Urinary bladder (tissue), 3 donors: ENCODE measurements at regions not wholly inside any gene's neighbourhood (a gene's known extent, or its start where the extent isn't known, plus 50 kb on each side); places are given as distances from the start of the nearest gene placed in this dataset.

Source experiments
- DNase-seq: peaks from one replicate; pipeline ENCODE4 v3.0.0-alpha.2; 2015; ENCODE audit errors: extremely low spot score
- H3K27ac ChIP-seq: one replicate; pipeline ENCODE4 v1.5.1; 2013; ENCODE audit warnings: low read depth, mild to moderate bottlenecking, moderate library complexity
- H3K36me3 ChIP-seq: one replicate; pipeline ENCODE4 v1.6.1; 2013; ENCODE audit warnings: mild to moderate bottlenecking, moderate library complexity; ENCODE audit not compliant: insufficient read depth
- H3K4me1 ChIP-seq: one replicate; pipeline ENCODE4 v1.6.1; 2013; ENCODE audit warnings: mild to moderate bottlenecking, moderate library complexity; ENCODE audit not compliant: insufficient read depth
- H3K4me3 ChIP-seq: one replicate; pipeline ENCODE4 v1.5.1; 2013; ENCODE audit warnings: low read depth, low read length
- WGBS: extraction: QIAGEN DNeasy Blood & Tissue Kit; methylation state at CpG from one replicate; pipeline ENCODE4 v1.1.7; 2013; 5-methylcytosine and 5-hydroxymethylcytosine counted together
- donor health status: healthy with polysubstance abuse.
- donor health status: healthy.

- Histone ChIP-seq H3K36me3 (no peaks in the 10 kb centered on the region), H3K27ac (no peak overlapping the region), H3K4me1 (no peaks in the 10 kb centered on the region), H3K4me3 (no peak overlapping the region)
- 44% methylated on average over 4 of the region's 4 CpGs for WGBS
- DNase-seq = no peak
These were observed 545.8 kb downstream of the CSNK1G3 start for GRCh38 chr5:124057724-124058231.

- DNase-seq = peak; percentile 28
- WGBS = 37% methylated on average over 6 of the region's 6 CpGs
- Histone ChIP-seq H3K36me3 (no peaks in the 10 kb centered on the region), H3K4me3 (no peak overlapping the region), H3K4me1 (no peaks in the 10 kb centered on the region), H3K27ac (no peak overlapping the region)
These were observed 545.2 kb downstream of the CSNK1G3 start for GRCh38 chr5:124056991-124057723.

- H3K4me1 ChIP-seq = no peaks in the 10 kb centered on the region
- H3K36me3 ChIP-seq = no peaks in the 10 kb centered on the region
- no peak overlapping the region for H3K4me3 ChIP-seq
- 82% methylated on average over 11 of the region's 11 CpGs for WGBS
- no peak for DNase-seq
- H3K27ac ChIP-seq = no peak overlapping the region
These were observed 544.5 kb downstream of the CSNK1G3 start for GRCh38 chr5:124056326-124056990.

- DNase-seq = no peak
- no peaks in the 10 kb centered on the region for H3K36me3 ChIP-seq
- H3K27ac ChIP-seq = no peak overlapping the region
- WGBS = 89% methylated on average over 1 of the region's 1 CpG
- H3K4me1 ChIP-seq = no peaks in the 10 kb centered on the region
- H3K4me3 ChIP-seq = no peak overlapping the region
These were observed 543.8 kb downstream of the CSNK1G3 start for GRCh38 chr5:124055751-124056150.

GRCh38 chr5:124054564-124054963, 542.6 kb downstream of the CSNK1G3 start:
- Histone ChIP-seq H3K27ac (no peak overlapping the region), H3K36me3 (no peaks in the 10 kb centered on the region), H3K4me3 (no peak overlapping the region), H3K4me1 (no peaks in the 10 kb centered on the region)
- DNase-seq = no peak

GRCh38 chr5:124053340-124053739, 541.4 kb downstream of the CSNK1G3 start:
- Histone ChIP-seq H3K36me3 (no peaks in the 10 kb centered on the region), H3K27ac (no peak overlapping the region), H3K4me3 (no peak overlapping the region), H3K4me1 (no peaks in the 10 kb centered on the region)
- WGBS = 96% methylated on average over 2 of the region's 2 CpGs
- DNase-seq = no peak

GRCh38 chr5:124052201-124052600, 540.2 kb downstream of the CSNK1G3 start:
- Histone ChIP-seq H3K4me1 (no peaks in the 10 kb centered on the region), H3K27ac (no peak overlapping the region), H3K4me3 (no peak overlapping the region), H3K36me3 (no peaks in the 10 kb centered on the region)
- DNase-seq = no peak
- WGBS = 85% methylated on average over 2 of the region's 2 CpGs

- no peak for DNase-seq
- Histone ChIP-seq H3K4me1 (no peaks in the 10 kb centered on the region), H3K36me3 (no peaks in the 10 kb centered on the region), H3K27ac (no peak overlapping the region), H3K4me3 (no peak overlapping the region)
- 70% methylated on average over 3 of the region's 3 CpGs for WGBS
These were observed 538.3 kb downstream of the CSNK1G3 start for GRCh38 chr5:124050120-124050770.

GRCh38 chr5:124045412-124045811, 533.4 kb downstream of the CSNK1G3 start:
- no peak for DNase-seq
- no peak overlapping the region for H3K4me3 ChIP-seq
- H3K36me3 ChIP-seq = no peaks in the 10 kb centered on the region
- WGBS = 96% methylated on average over 2 of the region's 2 CpGs
- no peak overlapping the region for H3K27ac ChIP-seq
- H3K4me1 ChIP-seq = no peaks in the 10 kb centered on the region

- Histone ChIP-seq H3K27ac (no peak overlapping the region), H3K4me3 (no peak overlapping the region), H3K4me1 (no peaks in the 10 kb centered on the region), H3K36me3 (no peaks in the 10 kb centered on the region)
- no peak for DNase-seq
- WGBS = 93% methylated on average over 2 of the region's 2 CpGs
These were observed 532.6 kb downstream of the CSNK1G3 start for GRCh38 chr5:124044613-124045012.

GRCh38 chr5:124043456-124043855, 531.5 kb downstream of the CSNK1G3 start:
- 94% methylated on average over 1 of the region's 1 CpG for WGBS
- H3K27ac ChIP-seq = no peak overlapping the region
- H3K4me1 ChIP-seq = no peaks in the 10 kb centered on the region
- H3K4me3 ChIP-seq = no peak overlapping the region
- no peak for DNase-seq
- H3K36me3 ChIP-seq = no peaks in the 10 kb centered on the region

GRCh38 chr5:124040799-124041198, 528.8 kb downstream of the CSNK1G3 start:
- DNase-seq = no peak
- Histone ChIP-seq H3K27ac (no peak overlapping the region), H3K36me3 (no peaks in the 10 kb centered on the region), H3K4me1 (no peaks in the 10 kb centered on the region), H3K4me3 (no peak overlapping the region)
- 10% methylated on average over 3 of the region's 3 CpGs for WGBS

GRCh38 chr5:124039410-124039809, 527.4 kb downstream of the CSNK1G3 start:
- no peaks in the 10 kb centered on the region for H3K36me3 ChIP-seq

GRCh38 chr5:124036786-124037185, 524.8 kb downstream of the CSNK1G3 start:
- no peak for DNase-seq
- Histone ChIP-seq H3K4me1 (no peaks in the 10 kb centered on the region), H3K36me3 (no peaks in the 10 kb centered on the region), H3K27ac (no peak overlapping the region), H3K4me3 (no peak overlapping the region)

More at GRCh38 chr5:124039410-124039809, 527.4 kb downstream of the CSNK1G3 start:
- WGBS = 91% methylated on average over 1 of the region's 1 CpG
- Histone ChIP-seq H3K27ac (no peak overlapping the region), H3K4me1 (no peaks in the 10 kb centered on the region), H3K4me3 (no peak overlapping the region)
- DNase-seq = no peak
